ENCODE measurements at regions not wholly inside any gene's neighbourhood (a gene's known extent, or its start where the extent isn't known, plus 50 kb on each side); places are given as distances from the start of the nearest gene placed in this dataset.

DNA sequence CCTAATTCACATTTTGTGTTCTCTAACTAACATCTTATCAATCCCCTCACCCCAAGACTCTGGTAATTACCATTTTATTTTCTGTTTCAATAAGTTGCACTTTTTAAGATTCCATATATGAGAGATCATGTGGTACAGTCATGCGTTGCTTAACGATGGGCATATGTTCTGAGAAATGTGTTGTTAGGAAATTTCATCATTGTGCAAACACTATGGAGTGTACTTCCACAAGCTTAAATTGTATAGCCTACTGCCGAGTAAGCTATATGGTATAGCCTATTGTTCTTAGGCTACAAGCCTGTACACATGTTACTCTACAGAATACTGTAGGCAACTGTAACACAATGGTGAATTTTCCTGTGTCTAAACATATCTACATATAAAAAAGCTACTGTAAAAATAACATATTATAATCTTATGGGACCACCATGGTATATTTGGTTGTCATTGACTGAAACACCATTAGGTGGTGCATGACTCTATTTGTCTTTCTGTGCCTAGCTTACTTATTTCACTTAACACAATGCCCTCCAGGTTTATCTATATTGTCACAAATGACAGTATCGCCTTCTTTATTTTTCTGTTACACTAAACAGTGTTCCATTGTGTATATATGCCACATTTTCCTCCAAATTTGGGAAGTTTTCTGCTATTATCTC is 473.4 kb upstream of the LMO3 start (continued):
- TF ChIP-seq, protein P1, sequence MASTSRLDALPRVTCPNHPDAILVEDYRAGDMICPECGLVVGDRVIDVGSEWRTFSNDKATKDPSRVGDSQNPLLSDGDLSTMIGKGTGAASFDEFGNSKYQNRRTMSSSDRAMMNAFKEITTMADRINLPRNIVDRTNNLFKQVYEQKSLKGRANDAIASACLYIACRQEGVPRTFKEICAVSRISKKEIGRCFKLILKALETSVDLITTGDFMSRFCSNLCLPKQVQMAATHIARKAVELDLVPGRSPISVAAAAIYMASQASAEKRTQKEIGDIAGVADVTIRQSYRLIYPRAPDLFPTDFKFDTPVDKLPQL (IDR thresholded peaks at IDR 0.05; ENCODE audit: extremely low read depth, insufficient read length), result no peak
- no peak for TF ChIP-seq ZNF224 (CRISPR knock-in tag; IDR thresholded peaks at IDR 0.05)
- TF ChIP-seq, protein P2, sequence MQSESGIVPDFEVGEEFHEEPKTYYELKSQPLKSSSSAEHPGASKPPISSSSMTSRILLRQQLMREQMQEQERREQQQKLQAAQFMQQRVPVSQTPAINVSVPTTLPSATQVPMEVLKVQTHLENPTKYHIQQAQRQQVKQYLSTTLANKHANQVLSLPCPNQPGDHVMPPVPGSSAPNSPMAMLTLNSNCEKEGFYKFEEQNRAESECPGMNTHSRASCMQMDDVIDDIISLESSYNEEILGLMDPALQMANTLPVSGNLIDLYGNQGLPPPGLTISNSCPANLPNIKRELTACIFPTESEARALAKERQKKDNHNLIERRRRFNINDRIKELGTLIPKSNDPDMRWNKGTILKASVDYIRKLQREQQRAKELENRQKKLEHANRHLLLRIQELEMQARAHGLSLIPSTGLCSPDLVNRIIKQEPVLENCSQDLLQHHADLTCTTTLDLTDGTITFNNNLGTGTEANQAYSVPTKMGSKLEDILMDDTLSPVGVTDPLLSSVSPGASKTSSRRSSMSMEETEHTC (IDR thresholded peaks at IDR 0.05), result no peak

DNA sequence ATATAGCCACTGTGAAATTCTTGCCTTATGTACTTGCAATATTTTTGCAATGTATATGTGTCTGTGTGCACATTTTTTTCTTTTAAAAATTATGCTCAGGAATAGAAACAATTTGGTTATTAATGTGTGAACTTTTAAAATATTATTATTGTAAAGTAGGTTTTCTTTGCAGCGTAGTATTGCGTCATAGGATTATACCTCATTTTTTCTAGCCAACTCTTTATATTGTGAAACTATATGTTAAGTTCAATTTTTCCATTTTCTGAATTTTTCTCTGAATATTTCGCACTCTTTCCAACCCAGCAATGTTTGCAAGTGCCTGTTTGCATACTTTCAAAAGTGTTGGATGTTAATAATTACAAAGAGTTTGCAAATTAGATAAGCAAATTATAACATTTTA is 471.6 kb upstream of the LMO3 start:
- Histone ChIP-seq H2AFZ (ENCODE audit: low read depth, low read length) (no peak overlapping the region), H3K27me3 (ENCODE audit: control insufficient read depth in 2 of 2, insufficient read depth in 2 of 2, low read length in 2 of 2) (no peaks in the 10 kb centered on the region), H3K4me3 (no peak overlapping the region), H3K36me3 (ENCODE audit: control insufficient read depth, insufficient read depth, low read length) (no peaks in the 10 kb centered on the region), H4K20me1 (replicated peaks; ENCODE audit: control insufficient read depth, insufficient read depth, low read length) (no peaks in the 10 kb centered on the region), H3K27ac (ENCODE audit: extremely low read depth, low read depth, low read length) (no peak overlapping the region), H3K9me3 (replicated peaks; ENCODE audit: control insufficient read depth, insufficient read depth, low read depth, low read length) (no peaks in the 10 kb centered on the region), H3K4me2 (ENCODE audit: insufficient read depth, low read length) (no peak overlapping the region), H3K9me1 (ENCODE audit: control insufficient read depth, insufficient read depth, low read length) (no peaks in the 10 kb centered on the region), H3K9ac (ENCODE audit: insufficient read depth in 1 of 2, low read depth in 2 of 2, low read length in 2 of 2) (no peak overlapping the region), H3K4me1 (replicated peaks in 1 of 2; ENCODE audit: control insufficient read depth in 2 of 2, insufficient read depth in 2 of 2, low read length in 2 of 2) (no peaks in the 10 kb centered on the region), H3K79me2 (ENCODE audit: control insufficient read depth, insufficient read depth, low read length) (no peaks in the 10 kb centered on the region)
- DNase-seq (ENCODE audit: extremely low read depth in 1 of 4, low spot score in 3 of 4), result no peak
- no peak for FAIRE-seq
- no TSS peak for BruUV-seq (replicated peaks)
- TF ChIP-seq CEBPG (CRISPR knock-in tag; IDR thresholded peaks at IDR 0.05), result no peak
- TF ChIP-seq CEBPG (tag; conservative IDR thresholded peaks at IDR 0.05 in 1 of 2, IDR thresholded peaks at IDR 0.05 in 1 of 2), result peak in 1 of 2 experiments; percentile 76; a peak in 2 of 4 replicates
- no peak for TF ChIP-seq RHOXF2B (CRISPR knock-in tag; conservative IDR thresholded peaks at IDR 0.05)
- POLR2A ChIA-PET, result no interaction called here
- ATAC-seq, result no peak
- in situ Hi-C loops (cut with MboI), result no loop called here
- CTCF ChIA-PET (ENCODE audit: low intra/inter-chr PET ratio), result no interaction called here
- WGBS (ENCODE audit: insufficient coverage, low coverage, missing lambda C conversion rate), result 0% methylated on average over 3 of the region's 3 CpGs
- intact Hi-C loops (cut with micrococcal nuclease), result no loop called here

All from K562 (cell line).